ENCODE measurements at regions not wholly inside any gene's neighbourhood (a gene's known extent, or its start where the extent isn't known, plus 50 kb on each side); places are given as distances from the start of the nearest gene placed in this dataset.

DNA sequence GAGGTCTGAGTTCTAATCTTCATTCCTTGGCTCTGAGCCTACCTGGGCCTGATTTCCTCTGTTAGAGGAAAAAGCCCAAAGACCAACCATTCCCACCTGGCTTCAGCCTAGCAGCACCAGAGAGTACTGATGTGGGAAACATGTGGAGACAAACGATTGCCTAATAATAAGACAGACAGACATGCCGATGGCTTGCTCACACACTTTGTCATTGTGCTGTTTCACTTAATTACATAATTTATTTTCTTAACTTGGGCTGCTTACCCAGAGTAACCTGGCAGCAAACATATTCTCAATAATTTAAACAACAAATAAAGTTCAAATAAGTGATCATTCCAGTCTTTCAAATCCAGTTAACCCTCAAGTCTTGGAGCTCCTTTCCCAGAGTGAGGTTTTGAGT is 83.4 kb downstream of the MAF start:
- no peak for DNase-seq (ENCODE audit: low read depth, low spot score)
- in situ Hi-C loops (cut with HindIII; ENCODE audit: low sequenced_read_pairs), result no loop called here
- H3K4me3 ChIP-seq (ENCODE audit: low read depth, low read length), result no peak overlapping the region
- TF ChIP-seq, protein P1, sequence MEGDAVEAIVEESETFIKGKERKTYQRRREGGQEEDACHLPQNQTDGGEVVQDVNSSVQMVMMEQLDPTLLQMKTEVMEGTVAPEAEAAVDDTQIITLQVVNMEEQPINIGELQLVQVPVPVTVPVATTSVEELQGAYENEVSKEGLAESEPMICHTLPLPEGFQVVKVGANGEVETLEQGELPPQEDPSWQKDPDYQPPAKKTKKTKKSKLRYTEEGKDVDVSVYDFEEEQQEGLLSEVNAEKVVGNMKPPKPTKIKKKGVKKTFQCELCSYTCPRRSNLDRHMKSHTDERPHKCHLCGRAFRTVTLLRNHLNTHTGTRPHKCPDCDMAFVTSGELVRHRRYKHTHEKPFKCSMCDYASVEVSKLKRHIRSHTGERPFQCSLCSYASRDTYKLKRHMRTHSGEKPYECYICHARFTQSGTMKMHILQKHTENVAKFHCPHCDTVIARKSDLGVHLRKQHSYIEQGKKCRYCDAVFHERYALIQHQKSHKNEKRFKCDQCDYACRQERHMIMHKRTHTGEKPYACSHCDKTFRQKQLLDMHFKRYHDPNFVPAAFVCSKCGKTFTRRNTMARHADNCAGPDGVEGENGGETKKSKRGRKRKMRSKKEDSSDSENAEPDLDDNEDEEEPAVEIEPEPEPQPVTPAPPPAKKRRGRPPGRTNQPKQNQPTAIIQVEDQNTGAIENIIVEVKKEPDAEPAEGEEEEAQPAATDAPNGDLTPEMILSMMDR (IDR thresholded peaks at IDR 0.05; ENCODE audit: low read depth, low read length), result no peak

DNA sequence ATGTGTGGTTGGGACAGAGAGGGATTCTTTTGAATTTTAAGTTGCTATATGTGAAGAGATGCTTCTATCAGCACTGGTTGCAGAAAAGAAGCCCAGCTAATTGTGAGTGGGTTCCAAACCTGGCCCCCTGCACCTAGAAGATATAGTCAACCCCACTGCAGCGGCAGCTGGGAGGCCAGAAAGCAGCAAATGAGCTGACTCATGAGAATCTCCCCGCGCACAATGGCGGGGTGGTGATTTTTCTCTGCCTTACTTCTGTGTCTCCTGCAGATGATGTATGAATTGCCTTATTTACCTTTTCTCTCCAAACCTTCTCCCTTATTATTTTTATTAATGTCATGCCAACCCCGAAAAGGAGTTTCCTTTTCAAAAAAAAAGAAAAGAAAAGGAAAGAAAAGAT is 89.7 kb downstream of the MAF start:
- TF ChIP-seq, protein P1 (IDR thresholded peaks at IDR 0.05; ENCODE audit: low read depth, low read length), result no peak
- DNase-seq (ENCODE audit: low read depth, low spot score), result no peak
- in situ Hi-C loops (cut with HindIII; ENCODE audit: low sequenced_read_pairs), result no loop called here
- H3K4me3 ChIP-seq (ENCODE audit: low read depth, low read length), result no peak overlapping the region

DNA sequence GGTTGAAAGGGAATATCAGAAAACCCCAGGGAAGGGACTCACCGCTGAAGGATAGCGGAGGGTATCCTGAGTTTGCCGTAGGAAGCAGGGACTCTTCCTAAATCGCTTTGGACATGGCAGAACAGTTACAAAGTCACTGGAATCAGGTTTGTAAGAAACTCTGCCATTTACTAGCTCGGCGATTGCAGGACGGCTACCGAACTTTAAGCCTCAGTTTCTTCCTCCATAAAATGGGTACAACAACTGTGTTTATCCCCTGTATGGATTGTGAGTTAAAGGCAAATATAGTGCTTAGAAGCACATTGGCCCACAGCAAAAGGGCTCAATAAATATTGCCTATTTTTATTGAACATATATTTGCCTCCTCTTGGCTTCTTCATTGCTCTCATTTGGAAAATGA is 90.6 kb downstream of the MAF start:
- H3K4me3 ChIP-seq (ENCODE audit: low read depth, low read length), result no peak overlapping the region
- in situ Hi-C loops (cut with HindIII; ENCODE audit: low sequenced_read_pairs), result no loop called here
- TF ChIP-seq, protein P1 (IDR thresholded peaks at IDR 0.05; ENCODE audit: low read depth, low read length), result no peak
- DNase-seq (ENCODE audit: low read depth, low spot score), result no peak

DNA sequence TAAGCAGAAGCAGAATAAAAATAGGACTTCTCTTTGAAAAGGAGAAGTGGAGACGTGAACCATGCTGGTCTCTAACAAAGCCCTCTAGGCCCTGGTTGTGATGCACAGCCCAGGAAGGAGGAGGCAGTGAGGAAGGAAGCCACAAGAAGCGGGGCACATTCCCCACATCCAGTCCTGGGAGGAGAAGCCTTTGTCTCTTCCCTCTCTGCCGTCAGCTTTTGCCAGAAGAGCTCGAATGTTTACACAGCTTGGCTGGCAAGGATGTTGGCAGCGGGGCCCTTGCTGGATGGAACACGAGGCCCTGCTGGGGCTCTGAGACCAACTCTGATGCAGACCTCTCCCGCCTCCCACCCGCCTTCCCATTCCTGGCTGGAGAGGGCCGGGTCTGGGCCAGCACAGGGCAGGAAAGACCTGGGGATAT is 91.3 kb downstream of the MAF start:
- no peak for DNase-seq (ENCODE audit: low read depth, low spot score)
- H3K4me3 ChIP-seq (ENCODE audit: low read depth, low read length), result no peak overlapping the region
- TF ChIP-seq, protein P1 (IDR thresholded peaks at IDR 0.05; ENCODE audit: low read depth, low read length), result no peak
- in situ Hi-C loops (cut with HindIII; ENCODE audit: low sequenced_read_pairs), result no loop called here

DNA sequence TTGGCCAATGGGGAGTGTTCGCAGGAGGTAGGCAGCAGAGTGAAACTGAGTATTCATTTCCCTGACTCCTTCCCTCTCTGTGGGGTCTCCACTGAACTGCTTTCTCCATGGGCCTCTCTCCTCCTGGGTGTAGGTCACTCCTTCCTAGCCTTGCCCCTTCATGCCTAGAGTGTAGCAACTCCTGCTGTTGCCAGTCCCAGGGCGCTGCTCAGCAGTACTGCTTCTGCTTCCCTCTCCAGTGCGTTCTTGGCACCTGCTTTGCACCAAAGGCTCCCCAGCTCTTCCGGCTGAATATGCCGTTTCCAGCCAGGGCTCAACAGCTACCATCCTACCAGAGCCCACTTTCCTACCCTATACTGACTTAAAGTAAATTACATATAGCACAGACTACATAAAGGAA is 92.2 kb downstream of the MAF start:
- TF ChIP-seq, protein P1 (IDR thresholded peaks at IDR 0.05; ENCODE audit: low read depth, low read length), result no peak
- no peak overlapping the region for H3K4me3 ChIP-seq (ENCODE audit: low read depth, low read length)
- no peak for DNase-seq (ENCODE audit: low read depth, low spot score)
- in situ Hi-C loops (cut with HindIII; ENCODE audit: low sequenced_read_pairs), result no loop called here

DNA sequence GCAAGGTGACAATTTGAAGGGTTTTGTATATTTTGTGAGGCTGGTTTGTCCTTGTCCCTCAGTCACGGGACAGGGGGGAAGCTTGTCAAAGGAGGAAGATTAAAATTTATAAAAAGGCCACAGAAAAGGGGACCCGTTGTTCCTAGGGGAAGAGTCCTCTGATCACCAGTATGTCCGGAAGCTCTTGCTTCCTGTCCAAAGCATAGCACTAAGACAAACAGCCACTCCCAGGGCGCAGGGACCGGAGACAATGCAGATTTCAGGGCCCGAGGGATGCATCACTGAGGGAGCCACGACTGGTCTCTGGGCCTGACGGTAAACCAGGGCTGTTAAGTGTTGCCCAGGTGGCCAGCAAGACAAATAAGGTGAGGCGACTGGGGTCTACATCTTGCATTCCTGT is 95.2 kb downstream of the MAF start:
- no peak overlapping the region for H3K4me3 ChIP-seq (ENCODE audit: low read depth, low read length)
- in situ Hi-C loops (cut with HindIII; ENCODE audit: low sequenced_read_pairs), result no loop called here
- TF ChIP-seq, protein P1 (IDR thresholded peaks at IDR 0.05; ENCODE audit: low read depth, low read length), result no peak
- DNase-seq (ENCODE audit: low read depth, low spot score), result no peak

DNA sequence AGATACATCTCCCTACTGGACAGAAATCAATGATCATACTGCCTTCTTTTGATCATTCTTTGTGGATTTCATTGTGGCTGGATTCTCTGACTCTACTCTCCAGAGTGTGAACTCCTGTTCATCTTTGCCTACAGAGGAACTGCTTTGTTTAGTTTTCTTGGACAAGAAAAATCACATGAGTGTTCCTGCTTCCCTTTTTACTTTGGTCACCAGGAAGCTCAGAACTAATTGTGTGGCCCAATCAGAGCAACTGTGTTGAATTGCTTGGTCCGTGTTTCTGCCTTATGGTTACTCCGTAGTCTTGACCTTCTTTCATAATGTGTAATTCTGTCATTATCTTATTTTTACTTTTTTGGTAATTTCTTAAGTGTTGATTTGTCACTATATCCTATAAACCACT is 97.0 kb downstream of the MAF start:
- TF ChIP-seq, protein P1 (IDR thresholded peaks at IDR 0.05; ENCODE audit: low read depth, low read length), result no peak
- in situ Hi-C loops (cut with HindIII; ENCODE audit: low sequenced_read_pairs), result no loop called here
- H3K4me3 ChIP-seq (ENCODE audit: low read depth, low read length), result no peak overlapping the region
- no peak for DNase-seq (ENCODE audit: low read depth, low spot score)
